SU-DHL-6 (cell line): ENCODE measurements at regions not wholly inside any gene's neighbourhood (a gene's known extent, or its start where the extent isn't known, plus 50 kb on each side); places are given as distances from the start of the nearest gene placed in this dataset.

Source experiments
- H2AFZ ChIP-seq: fragments of 200-600 bp; sonication (generic); 2 replicates; pipeline ENCODE4 v1.6.1; 2014; ENCODE audit warnings: low read depth, mild to moderate bottlenecking, moderate library complexity, mixed read lengths, antibody characterized with exemption, low read length; ENCODE audit not compliant: severe bottlenecking
- H3F3A ChIP-seq: fragments of 200-600 bp; shearing (Covaris generic); 2 replicates; pipeline ENCODE4 v1.6.0; 2016; ENCODE audit warnings: antibody characterized with exemption, mild to moderate bottlenecking; ENCODE audit not compliant: insufficient read depth
- H3K27ac ChIP-seq: fragments of 200-600 bp; sonication (generic); 2 replicates; pipeline ENCODE4 v1.5.1; 2016; ENCODE audit warnings: low read depth, mild to moderate bottlenecking, low read length, moderate library complexity, mixed read lengths
- H3K27me3 ChIP-seq: fragments of 200-600 bp; sonication (generic), shearing (Covaris generic); 2 replicates; pipeline ENCODE4 v1.6.0; 2014; ENCODE audit warnings: mild to moderate bottlenecking, low read length
- H3K36me3 ChIP-seq: fragments of 200-600 bp; sonication (generic); 2 replicates; pipeline ENCODE4 v1.6.1; 2014; ENCODE audit warnings: mild to moderate bottlenecking, low read length, mixed read lengths
- H3K4me2 ChIP-seq: fragments of 300-600, 200-600 bp; shearing (Covaris generic), sonication (generic); 2 replicates; pipeline ENCODE4 v1.6.0; 2014; ENCODE audit warnings: low read length, low read depth, mild to moderate bottlenecking; ENCODE audit not compliant: poor library complexity, severe bottlenecking
- H3K4me3 ChIP-seq: fragments of 200-600 bp; sonication (generic); 2 replicates; pipeline ENCODE4 v1.5.1; 2014; ENCODE audit warnings: antibody characterized with exemption, low read length, mild to moderate bottlenecking, mixed read lengths; ENCODE audit not compliant: insufficient read depth, poor library complexity, severe bottlenecking
- H3K79me2 ChIP-seq: fragments of 200-600 bp; sonication (generic); 2 replicates; pipeline ENCODE4 v1.6.1; 2014; ENCODE audit warnings: mild to moderate bottlenecking, low read length, moderate library complexity; ENCODE audit not compliant: insufficient read depth
- H3K9ac ChIP-seq: fragments of 200-600 bp; sonication (generic); 2 replicates; pipeline ENCODE4 v1.7.0; 2014; ENCODE audit warnings: mild to moderate bottlenecking, low read length
- H3K9me2 ChIP-seq: fragments of 200-600 bp; sonication (generic); replicated peaks from 2 replicates; pipeline ENCODE4 v1.6.1; 2014; ENCODE audit warnings: low read length; ENCODE audit not compliant: insufficient read depth
- H3K9me3 ChIP-seq: fragments of 200-600 bp; sonication (generic); 2 replicates; pipeline ENCODE4 v1.6.1; 2014; ENCODE audit warnings: low read length, mixed read lengths; ENCODE audit not compliant: insufficient read depth
- H4K20me1 ChIP-seq: fragments of 200-600 bp; sonication (generic); 2 replicates; pipeline ENCODE4 v1.6.1; 2014; ENCODE audit warnings: low read depth, mild to moderate bottlenecking, antibody characterized with exemption, low read length, moderate library complexity, mixed read lengths
- EZH2phosphoT487 ChIP-seq: fragments of 200-600 bp; sonication (generic), shearing (Covaris generic); conservative IDR thresholded peaks from 2 replicates; pipeline ENCODE4 v1.6.1; 2018; ENCODE audit warnings: mild to moderate bottlenecking, antibody characterized with exemption, low read length, moderate library complexity, mixed read lengths
- TF ChIP-seq, protein P1 (sequence below): fragments of 200-600 bp; sonication (generic); IDR thresholded peaks from one replicate; pipeline ENCODE4 v1.5.1; 2017; ENCODE audit warnings: antibody characterized with exemption, mild to moderate bottlenecking, low read length, moderate library complexity; ENCODE audit not compliant: insufficient read depth, poor library complexity, severe bottlenecking

DNA sequence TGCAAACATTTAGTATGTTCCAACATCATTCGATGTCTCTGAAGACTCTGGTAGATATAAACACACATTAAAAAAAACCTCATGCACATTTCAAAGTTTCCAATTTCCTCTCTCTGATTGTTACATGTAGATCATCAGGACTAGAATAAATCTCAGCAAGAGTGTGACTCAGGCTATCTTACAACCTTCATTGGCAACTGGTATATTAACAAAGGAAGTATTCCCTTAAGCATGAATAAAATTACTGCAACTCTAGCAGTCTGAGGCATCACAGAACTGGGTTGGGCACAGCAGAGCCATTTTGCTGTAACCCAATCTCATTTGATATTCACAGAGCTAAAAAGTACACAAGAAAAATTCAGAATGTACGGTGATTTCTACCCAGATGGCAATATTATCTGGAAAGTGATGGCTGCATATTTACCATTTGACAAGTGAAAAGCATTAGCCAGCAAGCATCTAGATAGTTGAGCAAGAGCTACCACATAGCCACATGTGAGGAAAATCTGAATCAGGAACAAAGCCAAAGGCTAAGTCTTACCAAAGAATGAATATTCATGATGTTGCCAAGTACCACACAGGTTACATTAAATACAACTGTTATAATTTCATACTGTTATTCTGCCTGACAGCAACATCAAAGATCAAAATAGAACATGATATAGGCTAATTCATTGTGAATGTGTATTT is 232.2 kb downstream of the CRPPA start:
- H3K27me3 ChIP-seq = no peaks in the 10 kb centered on the region
- H3K27ac ChIP-seq = no peak overlapping the region
- H4K20me1 ChIP-seq = no peaks in the 10 kb centered on the region
- H3K36me3 ChIP-seq = no peaks in the 10 kb centered on the region
- H3K9me3 ChIP-seq = no peaks in the 10 kb centered on the region
- no peak overlapping the region for H3K4me3 ChIP-seq
- TF ChIP-seq EZH2phosphoT487 = no peak
- no peaks in the 10 kb centered on the region for H3K9me2 ChIP-seq
- H3F3A ChIP-seq = no peaks in the 10 kb centered on the region
- no peaks in the 10 kb centered on the region for H3K79me2 ChIP-seq
- no peak overlapping the region for H2AFZ ChIP-seq
- H3K9ac ChIP-seq = no peak overlapping the region
- H3K4me2 ChIP-seq = no peak overlapping the region

DNA sequence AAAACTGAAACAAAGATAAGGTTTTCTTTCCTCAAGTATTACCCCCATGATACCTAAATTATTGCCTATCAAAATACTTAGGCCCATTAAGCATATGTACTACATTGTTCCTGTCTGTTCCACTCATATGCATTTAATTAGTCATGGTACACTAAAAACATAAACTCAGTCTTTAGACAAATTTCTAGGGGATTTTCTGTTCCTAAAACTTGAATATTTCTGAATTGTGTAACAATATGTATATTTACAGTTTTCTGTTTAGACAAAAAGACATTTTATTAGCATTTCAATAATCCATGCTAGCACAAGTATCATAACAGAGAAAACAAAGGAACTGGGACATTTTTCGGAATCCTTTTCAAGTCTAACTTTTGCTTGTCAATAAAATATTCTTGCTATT is 234.2 kb downstream of the CRPPA start:
- Histone ChIP-seq H2AFZ (no peak overlapping the region), H3K79me2 (no peaks in the 10 kb centered on the region), H3F3A (no peaks in the 10 kb centered on the region), H3K27me3 (no peaks in the 10 kb centered on the region), H3K4me3 (no peak overlapping the region), H3K9ac (no peak overlapping the region), H3K4me2 (no peak overlapping the region), H4K20me1 (no peaks in the 10 kb centered on the region), H3K9me2 (no peaks in the 10 kb centered on the region), H3K27ac (no peak overlapping the region), H3K36me3 (no peaks in the 10 kb centered on the region), H3K9me3 (no peaks in the 10 kb centered on the region)
- no peak for TF ChIP-seq EZH2phosphoT487
- TF ChIP-seq, protein P1, sequence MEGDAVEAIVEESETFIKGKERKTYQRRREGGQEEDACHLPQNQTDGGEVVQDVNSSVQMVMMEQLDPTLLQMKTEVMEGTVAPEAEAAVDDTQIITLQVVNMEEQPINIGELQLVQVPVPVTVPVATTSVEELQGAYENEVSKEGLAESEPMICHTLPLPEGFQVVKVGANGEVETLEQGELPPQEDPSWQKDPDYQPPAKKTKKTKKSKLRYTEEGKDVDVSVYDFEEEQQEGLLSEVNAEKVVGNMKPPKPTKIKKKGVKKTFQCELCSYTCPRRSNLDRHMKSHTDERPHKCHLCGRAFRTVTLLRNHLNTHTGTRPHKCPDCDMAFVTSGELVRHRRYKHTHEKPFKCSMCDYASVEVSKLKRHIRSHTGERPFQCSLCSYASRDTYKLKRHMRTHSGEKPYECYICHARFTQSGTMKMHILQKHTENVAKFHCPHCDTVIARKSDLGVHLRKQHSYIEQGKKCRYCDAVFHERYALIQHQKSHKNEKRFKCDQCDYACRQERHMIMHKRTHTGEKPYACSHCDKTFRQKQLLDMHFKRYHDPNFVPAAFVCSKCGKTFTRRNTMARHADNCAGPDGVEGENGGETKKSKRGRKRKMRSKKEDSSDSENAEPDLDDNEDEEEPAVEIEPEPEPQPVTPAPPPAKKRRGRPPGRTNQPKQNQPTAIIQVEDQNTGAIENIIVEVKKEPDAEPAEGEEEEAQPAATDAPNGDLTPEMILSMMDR = no peak

DNA sequence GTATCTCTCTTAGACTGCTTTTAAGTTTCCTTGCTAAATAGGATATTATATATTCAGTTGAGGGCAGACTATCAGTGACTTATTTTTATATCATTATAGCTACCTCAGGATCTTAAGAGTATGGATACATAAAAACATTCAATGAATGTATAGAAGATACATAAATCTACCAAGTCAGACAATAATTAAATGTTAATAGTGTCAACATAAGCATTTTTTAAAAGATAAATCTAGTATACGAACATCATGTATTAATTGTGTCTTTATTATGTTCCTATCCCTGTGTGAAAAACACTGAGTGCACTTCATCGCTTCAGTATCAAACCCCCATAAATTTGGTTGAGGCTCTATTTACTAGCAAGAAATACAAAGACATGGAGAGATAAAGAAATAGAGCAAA is 242.8 kb downstream of the CRPPA start:
- no peak overlapping the region for H3K4me3 ChIP-seq
- H3K36me3 ChIP-seq = no peaks in the 10 kb centered on the region
- H2AFZ ChIP-seq = no peak overlapping the region
- H3K27ac ChIP-seq = no peak overlapping the region
- H3K79me2 ChIP-seq = no peaks in the 10 kb centered on the region
- H3F3A ChIP-seq = no peaks in the 10 kb centered on the region
- no peak for TF ChIP-seq EZH2phosphoT487
- TF ChIP-seq, protein P1 = no peak
- no peaks in the 10 kb centered on the region for H3K9me3 ChIP-seq
- no peaks in the 10 kb centered on the region for H3K9me2 ChIP-seq
- H3K27me3 ChIP-seq = no peaks in the 10 kb centered on the region
- H3K9ac ChIP-seq = no peak overlapping the region
- no peaks in the 10 kb centered on the region for H4K20me1 ChIP-seq
- no peak overlapping the region for H3K4me2 ChIP-seq

DNA sequence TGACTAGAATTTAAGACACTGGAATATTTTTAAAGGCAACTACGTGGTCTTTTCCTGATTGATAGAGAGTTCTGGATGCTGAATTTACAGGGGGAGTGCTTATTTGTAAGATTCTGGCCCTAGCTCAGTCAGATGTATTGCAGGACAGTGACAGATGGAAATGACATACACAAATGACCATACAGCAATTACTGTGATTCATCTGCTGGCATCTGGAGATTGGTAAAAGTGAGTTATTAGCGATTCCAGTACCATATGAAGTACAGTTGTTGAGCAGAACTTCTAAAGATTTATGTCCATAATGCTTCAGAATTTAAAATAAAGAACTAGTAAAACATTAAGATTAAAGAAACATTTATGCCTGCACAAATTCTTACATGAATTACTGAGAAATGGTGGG is 243.2 kb downstream of the CRPPA start:
- Histone ChIP-seq H3K4me2 (no peak overlapping the region), H3K27ac (no peak overlapping the region), H3K36me3 (no peaks in the 10 kb centered on the region), H3K79me2 (no peaks in the 10 kb centered on the region), H3K9me3 (no peaks in the 10 kb centered on the region), H2AFZ (no peak overlapping the region), H3K27me3 (no peaks in the 10 kb centered on the region), H4K20me1 (no peaks in the 10 kb centered on the region), H3K9me2 (no peaks in the 10 kb centered on the region), H3K9ac (no peak overlapping the region), H3K4me3 (no peak overlapping the region), H3F3A (no peaks in the 10 kb centered on the region)
- no peak for TF ChIP-seq EZH2phosphoT487
- TF ChIP-seq, protein P1 = no peak
